Psoas muscle (tissue), 7 donors: ENCODE measurements at regions not wholly inside any gene's neighbourhood (a gene's known extent, or its start where the extent isn't known, plus 50 kb on each side); places are given as distances from the start of the nearest gene placed in this dataset.

Experiments used
- ATAC-seq, 4 donors: fragments of 200-7000 bp; cut with Tn5 transposase; one replicate each; pipeline ENCODE4 v1.9.1; 2020; ENCODE audit warnings: moderate library complexity in 3 of 4, mild to moderate bottlenecking in 2 of 4
- DNase-seq, 2 donors: peaks; one replicate each; pipeline ENCODE4 v3.0.0-alpha.2; 2020
- H3K27ac ChIP-seq: fragments of 200-600 bp; one replicate; pipeline ENCODE4 v1.8.0; 2022
- H3K27me3 ChIP-seq, 3 donors: fragments of 200-600 bp in 1 of 3; one replicate each; pipeline versions ENCODE4 v1.6.1 to v1.8.0; 2013 to 2022; ENCODE audit warnings: low read length in 2 of 3, mild to moderate bottlenecking in 2 of 3, moderate library complexity in 1 of 3; ENCODE audit not compliant: insufficient read depth in 3 of 3
- H3K36me3 ChIP-seq, 2 donors: fragments of 200-600 bp in 1 of 2; one replicate each; pipeline versions ENCODE4 v1.6.1 to v1.8.0; 2013 to 2022; ENCODE audit warnings: low read depth in 1 of 2, mild to moderate bottlenecking in 1 of 2, moderate library complexity in 1 of 2; ENCODE audit not compliant: insufficient read depth in 1 of 2
- H3K4me1 ChIP-seq: fragments of 200-600 bp; one replicate; pipeline ENCODE4 v1.8.0; 2022
- H3K4me3 ChIP-seq: fragments of 200-600 bp; one replicate; pipeline ENCODE4 v1.8.0; 2022; ENCODE audit warnings: mild to moderate bottlenecking
- H3K9me3 ChIP-seq: fragments of 200-600 bp; one replicate; pipeline ENCODE4 v1.8.0; 2022
- CTCF ChIP-seq: fragments of 200-600 bp; IDR thresholded peaks from one replicate; pipeline ENCODE4 v1.8.0; 2022; ENCODE audit warnings: antibody characterized with exemption
- WGBS, 3 donors: extraction: QIAGEN DNeasy Blood & Tissue Kit; methylation state at CpG; one replicate each; pipeline versions ENCODE4 v1.1.6 to v1.1.7; 2013; 5-methylcytosine and 5-hydroxymethylcytosine counted together
- intact Hi-C, 2 donors: fragments of 100-400 bp; cut with DNase I; formaldehyde crosslinking; loops; one replicate each; pipeline versions ENCODE4 v1.11.0 to v1.14.2; 2022
- donor health status: healthy with polysubstance abuse.
- donor health status: DM: no; HTN: no; CAD: no; lungs with moderate emphysema.
- donor health status: Bipolar disorder and iron deficiency.
- donor health status: healthy.
- donor health status: DM: yes; HTN: yes; CAD: no.
- donor health status: DM: no; HTN: no; CAD: no.
- donor health status: DM: yes; HTN: yes; CAD: no.

GRCh38 chr10:43702936-43703281 is 54.2 kb upstream of the ZNF32 start:
- TF ChIP-seq CTCF = no peak
- Histone ChIP-seq H3K36me3 (no peaks in the 10 kb centered on the region), H3K27ac (no peak overlapping the region), H3K27me3 (peaks cover 0 to 4% (median 0%) of the 10 kb centered on the region in 3 donors), H3K4me3 (no peak overlapping the region), H3K9me3 (no peaks in the 10 kb centered on the region), H3K4me1 (no peaks in the 10 kb centered on the region)
- 96 to 97% (median 96%) methylated on average over 19 of the region's 19 CpGs for WGBS, 3 donors
- no peak for ATAC-seq
- intact Hi-C loops = no loop called here
- no peak for DNase-seq

DNA sequence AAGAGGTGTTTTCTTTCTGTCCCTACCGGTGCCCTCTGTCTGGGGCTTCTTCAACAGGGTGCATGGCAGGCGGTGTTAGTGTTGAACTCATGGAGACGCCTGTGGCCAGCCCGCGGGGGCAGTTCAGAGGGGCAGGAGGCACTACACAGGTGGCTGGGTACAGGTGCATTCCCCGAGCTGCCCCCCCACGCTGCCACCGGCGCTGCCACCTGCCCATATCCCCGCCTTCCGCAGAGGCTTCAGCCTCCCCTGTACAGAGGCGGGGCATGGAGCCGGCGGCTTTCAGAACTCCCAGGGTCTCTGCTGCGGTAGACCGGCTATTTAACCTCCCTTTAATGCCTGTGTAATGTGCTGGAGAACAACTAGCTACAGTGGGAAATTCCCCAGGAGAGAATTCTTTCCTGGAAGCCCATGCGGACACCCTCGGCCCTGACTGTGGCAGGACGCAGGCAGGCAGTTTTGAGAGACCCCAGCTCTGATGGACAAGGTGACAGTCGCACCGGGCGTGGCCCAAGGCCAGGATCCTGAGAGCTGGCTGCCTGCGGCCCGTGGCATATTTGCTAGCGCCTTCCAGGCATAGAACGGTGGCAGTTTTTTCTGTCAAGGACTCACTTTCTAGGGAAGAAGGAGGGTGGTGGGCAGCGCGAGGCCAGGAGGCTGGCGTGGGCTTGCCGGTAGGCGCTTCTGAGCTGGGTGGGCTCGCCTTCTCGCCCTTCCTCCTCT is 53.7 kb upstream of the ZNF32 start:
- 86 to 91% (median 87%) methylated on average over 33 of the region's 33 CpGs for WGBS, 3 donors
- intact Hi-C loops = no loop called here
- Histone ChIP-seq H3K27ac (no peak overlapping the region), H3K9me3 (no peaks in the 10 kb centered on the region), H3K27me3 (peaks cover 0 to 4% (median 0%) of the 10 kb centered on the region in 3 donors), H3K36me3 (no peaks in the 10 kb centered on the region), H3K4me1 (no peaks in the 10 kb centered on the region), H3K4me3 (no peak overlapping the region)
- no peak for ATAC-seq
- TF ChIP-seq CTCF = no peak
- DNase-seq = no peak

DNA sequence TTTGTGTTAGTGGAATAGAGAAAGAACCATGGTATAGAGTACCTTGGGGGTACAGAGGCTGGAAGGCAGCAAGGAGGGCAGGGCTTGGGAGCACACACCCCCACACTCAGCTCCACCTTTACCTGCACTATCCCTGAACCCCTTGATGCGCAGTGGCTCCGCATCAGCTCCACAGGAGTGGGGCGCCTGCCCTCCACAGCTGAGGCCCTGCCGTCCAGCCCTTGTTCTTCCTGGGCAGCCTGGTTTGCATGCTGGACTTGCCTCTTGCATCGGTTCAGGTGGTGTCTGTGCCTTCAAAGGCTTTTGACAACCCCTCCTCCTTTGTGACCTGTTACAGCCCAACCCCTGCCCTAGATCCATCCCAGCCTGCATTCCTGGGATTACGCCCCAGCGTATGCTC is 52.6 kb upstream of the ZNF32 start:
- WGBS, 3 donors = 93 to 95% (median 94%) methylated on average over 7 of the region's 7 CpGs
- Histone ChIP-seq H3K9me3 (no peaks in the 10 kb centered on the region), H3K27ac (no peak overlapping the region), H3K27me3 (peaks cover 0 to 4% (median 0%) of the 10 kb centered on the region in 3 donors), H3K4me1 (no peaks in the 10 kb centered on the region), H3K4me3 (no peak overlapping the region), H3K36me3 (no peaks in the 10 kb centered on the region)
- TF ChIP-seq CTCF = no peak
- DNase-seq = no peak
- intact Hi-C loops = no loop called here
- no peak for ATAC-seq

GRCh38 chr10:43700306-43700705 is 51.6 kb upstream of the ZNF32 start:
- intact Hi-C loops = no loop called here
- no peaks in the 10 kb centered on the region for H3K4me1 ChIP-seq
- no peaks in the 10 kb centered on the region for H3K36me3 ChIP-seq
- 68 to 91% (median 84%) methylated on average over 4 of the region's 4 CpGs for WGBS, 3 donors
- no peak for TF ChIP-seq CTCF
- peaks cover 0 to 4% (median 0%) of the 10 kb centered on the region in 3 donors for H3K27me3 ChIP-seq
- no peaks in the 10 kb centered on the region for H3K9me3 ChIP-seq
- H3K27ac ChIP-seq = no peak overlapping the region
- no peak overlapping the region for H3K4me3 ChIP-seq
- DNase-seq (no peak), ATAC-seq (no peak)

GRCh38 chr10:43699516-43699915 is 50.8 kb upstream of the ZNF32 start:
- H3K36me3 ChIP-seq = no peaks in the 10 kb centered on the region
- no peak for ATAC-seq
- TF ChIP-seq CTCF = no peak
- intact Hi-C loops = no loop called here
- H3K27me3 ChIP-seq = peaks cover 0 to 4% (median 0%) of the 10 kb centered on the region in 3 donors
- DNase-seq = no peak
- H3K9me3 ChIP-seq = no peaks in the 10 kb centered on the region
- no peak overlapping the region for H3K4me3 ChIP-seq
- H3K4me1 ChIP-seq = no peaks in the 10 kb centered on the region
- WGBS, 3 donors = 90 to 95% (median 94%) methylated on average over 2 of the region's 2 CpGs
- H3K27ac ChIP-seq = no peak overlapping the region
